ENCODE measurements at regions not wholly inside any gene's neighbourhood (a gene's known extent, or its start where the extent isn't known, plus 50 kb on each side); places are given as distances from the start of the nearest gene placed in this dataset.
A peak's percentile ranks its signal among the peaks of the same experiment; 100 is the strongest.

GRCh38 chr4:121277194-121278105 lies 103.4 kb downstream of the QRFPR start:
- Mint-ChIP-seq H3K4me1 (ENCODE audit: low read depth) (peaks cover 17% of the 10 kb centered on the region), H3K27me3 (ENCODE audit: insufficient read depth) (peaks cover 3% of the 10 kb centered on the region; the same call in 1 of the 2 replicates), H3K36me3 (ENCODE audit: low read depth) (no peaks in the 10 kb centered on the region), H3K9me3 (no peaks in the 10 kb centered on the region; the same call in 1 of the 2 replicates), H3K27ac (no peak overlapping the region), H3K4me3 (no peak overlapping the region)
- peak; percentile 49; the same call in 1 of the 2 replicates for TF ChIP-seq CTCF (IDR thresholded peaks at IDR 0.05)
- DNase-seq = peak; percentile 34

GRCh38 chr4:121273191-121273590 lies 107.6 kb downstream of the QRFPR start:
- no peaks in the 10 kb centered on the region for H3K36me3 Mint-ChIP-seq (ENCODE audit: low read depth)
- no peak for DNase-seq
- H3K9me3 Mint-ChIP-seq = no peaks in the 10 kb centered on the region; the same call in 1 of the 2 replicates
- no peak overlapping the region for H3K4me3 Mint-ChIP-seq
- no peak for TF ChIP-seq CTCF (IDR thresholded peaks at IDR 0.05)
- peaks cover 3% of the 10 kb centered on the region; the same call in 1 of the 2 replicates for H3K27me3 Mint-ChIP-seq (ENCODE audit: insufficient read depth)
- peaks cover 15% of the 10 kb centered on the region for H3K4me1 Mint-ChIP-seq (ENCODE audit: low read depth)
- no peak overlapping the region for H3K27ac Mint-ChIP-seq

GRCh38 chr4:121272526-121272925 lies 108.3 kb downstream of the QRFPR start:
- H3K9me3 Mint-ChIP-seq = no peaks in the 10 kb centered on the region; the same call in 1 of the 2 replicates
- peaks cover 15% of the 10 kb centered on the region for H3K4me1 Mint-ChIP-seq (ENCODE audit: low read depth)
- no peaks in the 10 kb centered on the region for H3K36me3 Mint-ChIP-seq (ENCODE audit: low read depth)
- peaks cover 3% of the 10 kb centered on the region; the same call in 1 of the 2 replicates for H3K27me3 Mint-ChIP-seq (ENCODE audit: insufficient read depth)
- no peak overlapping the region for H3K27ac Mint-ChIP-seq
- DNase-seq = peak; percentile 74
- TF ChIP-seq CTCF (IDR thresholded peaks at IDR 0.05) = no peak
- no peak overlapping the region for H3K4me3 Mint-ChIP-seq

GRCh38 chr4:121270389-121270788 lies 106.3 kb upstream of the TNIP3 start:
- H3K27ac Mint-ChIP-seq = no peak overlapping the region; the same call in 1 of the 2 replicates
- DNase-seq = no peak
- no peaks in the 10 kb centered on the region; the same call in 1 of the 2 replicates for H3K9me3 Mint-ChIP-seq
- no peaks in the 10 kb centered on the region for H3K36me3 Mint-ChIP-seq (ENCODE audit: low read depth)
- peaks cover 3% of the 10 kb centered on the region for H3K27me3 Mint-ChIP-seq (ENCODE audit: insufficient read depth)
- no peak overlapping the region for H3K4me3 Mint-ChIP-seq
- peaks cover 15% of the 10 kb centered on the region for H3K4me1 Mint-ChIP-seq (ENCODE audit: low read depth)
- TF ChIP-seq CTCF (IDR thresholded peaks at IDR 0.05) = no peak

GRCh38 chr4:121269001-121269400 lies 104.9 kb upstream of the TNIP3 start:
- no peak overlapping the region for H3K4me3 Mint-ChIP-seq
- no peaks in the 10 kb centered on the region for H3K9me3 Mint-ChIP-seq
- no peaks in the 10 kb centered on the region for H3K36me3 Mint-ChIP-seq (ENCODE audit: low read depth)
- H3K27me3 Mint-ChIP-seq (ENCODE audit: insufficient read depth) = no peaks in the 10 kb centered on the region; the same call in 1 of the 2 replicates
- H3K27ac Mint-ChIP-seq = no peak overlapping the region
- no peak for TF ChIP-seq CTCF (IDR thresholded peaks at IDR 0.05)
- peaks cover 15% of the 10 kb centered on the region for H3K4me1 Mint-ChIP-seq (ENCODE audit: low read depth)
- no peak for DNase-seq
